ENCODE measurements at regions not wholly inside any gene's neighbourhood (a gene's known extent, or its start where the extent isn't known, plus 50 kb on each side); places are given as distances from the start of the nearest gene placed in this dataset.
"Not testable (repeated sequence)": the region's sequence is repeated elsewhere in the genome, so short reads cannot be mapped to it uniquely, and the experiment has no call there.

DNA sequence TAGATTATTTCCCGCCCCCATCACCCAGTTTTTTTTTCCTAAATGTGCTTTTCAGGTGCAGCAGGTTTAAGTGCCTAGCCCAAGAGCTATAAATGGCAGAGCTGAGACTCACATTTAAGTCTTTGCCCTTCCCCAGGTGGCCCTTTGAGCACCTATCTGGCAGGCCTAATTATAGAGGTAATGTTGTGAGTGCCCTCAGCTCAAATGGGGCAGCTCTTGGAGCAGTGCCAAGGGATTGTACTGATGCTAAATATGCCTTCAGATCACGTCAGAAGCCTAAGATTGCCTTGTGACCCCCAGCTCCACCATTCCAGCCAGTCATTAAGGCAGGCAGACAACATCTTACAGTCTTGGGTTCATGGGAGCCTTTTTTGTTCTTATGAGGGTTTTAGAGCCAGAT lies 159.5 kb downstream of the RPLP1 start:
- DNase-seq (ENCODE audit: low read depth): no peak
- H3K4me3 ChIP-seq (ENCODE audit: low read depth, low read length): no peak overlapping the region

DNA sequence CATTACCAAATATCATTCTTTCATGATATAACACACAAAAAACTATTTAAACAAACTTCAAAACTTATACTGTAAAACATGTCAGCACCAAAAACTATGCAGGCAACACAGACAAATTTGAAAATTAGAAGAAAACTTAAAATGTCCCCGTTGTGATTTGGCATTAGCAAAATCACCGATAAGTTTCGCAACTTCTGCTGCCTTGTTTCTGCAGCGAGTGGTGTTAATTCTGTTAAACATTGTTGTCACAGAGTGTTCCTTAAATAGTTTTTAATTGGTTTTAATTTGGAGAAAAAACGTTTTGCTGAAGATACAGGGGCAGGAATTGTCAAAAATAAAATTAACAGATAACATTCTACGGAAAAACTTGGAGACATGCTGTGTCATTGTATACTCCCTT lies 160.6 kb downstream of the RPLP1 start:
- no peak for DNase-seq (ENCODE audit: low read depth)
- H3K4me3 ChIP-seq (ENCODE audit: low read depth, low read length): no peak overlapping the region

DNA sequence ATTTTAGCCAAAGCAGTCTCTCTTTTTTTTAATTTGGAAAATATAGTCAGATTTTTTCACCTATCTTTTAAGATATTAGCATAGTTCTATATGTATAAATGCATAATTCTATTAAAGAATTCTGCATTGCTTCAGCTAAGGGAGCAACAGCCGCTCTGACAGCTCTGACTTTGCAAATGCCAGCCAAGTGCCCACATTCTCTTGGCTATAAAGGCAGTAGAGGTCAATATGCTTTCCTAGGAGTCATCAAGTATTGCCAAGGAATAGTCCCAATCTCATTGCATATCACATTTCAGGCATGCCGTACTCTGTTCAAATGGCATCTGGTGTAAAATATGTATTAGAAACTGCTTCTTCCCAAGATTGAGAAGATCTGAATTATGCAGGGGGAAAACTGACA lies 161.4 kb downstream of the RPLP1 start:
- no peak for DNase-seq (ENCODE audit: low read depth)
- no peak overlapping the region for H3K4me3 ChIP-seq (ENCODE audit: low read depth, low read length)

DNA sequence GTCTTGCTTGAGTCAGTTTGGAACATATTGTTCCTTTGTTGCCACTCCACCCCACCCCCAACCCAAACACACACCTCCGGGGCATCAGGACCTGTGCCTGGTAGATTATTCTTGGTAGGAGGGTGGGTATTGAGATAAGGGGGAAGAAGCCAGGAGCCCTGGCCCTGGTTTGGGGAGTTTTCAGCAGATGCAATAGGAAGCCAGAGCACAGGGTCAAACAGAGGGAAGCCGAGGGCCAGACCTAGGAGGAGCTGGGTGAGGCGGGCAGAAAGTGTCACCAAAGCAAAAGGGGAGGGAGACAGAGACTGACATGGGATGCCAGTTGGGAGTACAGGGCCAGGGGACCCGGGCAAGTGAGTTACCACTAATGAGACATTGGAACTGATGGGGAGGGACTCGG lies 163.1 kb downstream of the RPLP1 start:
- no peak for DNase-seq (ENCODE audit: low read depth)
- no peak overlapping the region for H3K4me3 ChIP-seq (ENCODE audit: low read depth, low read length)

DNA sequence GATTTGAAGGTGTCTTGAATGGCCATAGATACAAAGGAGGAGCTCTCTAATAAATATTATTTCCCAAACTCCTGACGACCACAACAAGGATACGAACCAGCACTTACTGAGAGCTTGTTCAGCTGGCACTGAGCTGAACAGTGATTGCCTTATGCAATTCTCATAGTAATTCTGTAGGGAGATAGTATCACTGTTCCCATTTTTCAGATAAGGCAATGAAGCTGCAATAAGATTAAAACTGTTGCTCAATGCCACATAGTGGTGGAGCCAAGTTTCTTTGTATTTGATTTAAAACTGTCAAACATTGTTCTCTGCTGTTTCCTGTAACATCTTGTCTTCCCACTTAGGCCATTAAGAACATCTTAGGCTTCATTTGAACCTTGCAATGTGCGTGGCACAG lies 163.9 kb downstream of the RPLP1 start:
- no peak for DNase-seq (ENCODE audit: low read depth)
- no peak overlapping the region for H3K4me3 ChIP-seq (ENCODE audit: low read depth, low read length)

DNA sequence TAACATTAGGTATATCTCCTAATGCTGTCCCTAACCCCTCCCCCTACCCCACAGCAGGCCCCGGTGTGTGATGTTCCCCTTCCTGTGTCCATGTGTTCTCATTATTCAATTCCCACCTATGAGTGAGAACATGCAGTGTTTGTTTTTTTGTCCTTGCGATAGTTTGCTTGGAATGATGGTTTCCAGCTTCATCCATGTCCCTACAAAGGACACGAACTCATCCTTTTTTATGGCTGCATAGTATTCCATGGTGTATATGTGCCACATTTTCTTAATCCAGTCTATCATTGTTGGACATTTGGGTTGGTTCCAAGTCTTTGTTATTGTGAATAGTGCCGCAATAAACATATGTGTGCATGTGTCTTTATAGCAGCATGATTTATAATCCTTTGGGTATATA lies 164.5 kb downstream of the RPLP1 start:
- DNase-seq (ENCODE audit: low read depth); H3K4me3 ChIP-seq (ENCODE audit: low read depth, low read length): not testable (repeated sequence)

DNA sequence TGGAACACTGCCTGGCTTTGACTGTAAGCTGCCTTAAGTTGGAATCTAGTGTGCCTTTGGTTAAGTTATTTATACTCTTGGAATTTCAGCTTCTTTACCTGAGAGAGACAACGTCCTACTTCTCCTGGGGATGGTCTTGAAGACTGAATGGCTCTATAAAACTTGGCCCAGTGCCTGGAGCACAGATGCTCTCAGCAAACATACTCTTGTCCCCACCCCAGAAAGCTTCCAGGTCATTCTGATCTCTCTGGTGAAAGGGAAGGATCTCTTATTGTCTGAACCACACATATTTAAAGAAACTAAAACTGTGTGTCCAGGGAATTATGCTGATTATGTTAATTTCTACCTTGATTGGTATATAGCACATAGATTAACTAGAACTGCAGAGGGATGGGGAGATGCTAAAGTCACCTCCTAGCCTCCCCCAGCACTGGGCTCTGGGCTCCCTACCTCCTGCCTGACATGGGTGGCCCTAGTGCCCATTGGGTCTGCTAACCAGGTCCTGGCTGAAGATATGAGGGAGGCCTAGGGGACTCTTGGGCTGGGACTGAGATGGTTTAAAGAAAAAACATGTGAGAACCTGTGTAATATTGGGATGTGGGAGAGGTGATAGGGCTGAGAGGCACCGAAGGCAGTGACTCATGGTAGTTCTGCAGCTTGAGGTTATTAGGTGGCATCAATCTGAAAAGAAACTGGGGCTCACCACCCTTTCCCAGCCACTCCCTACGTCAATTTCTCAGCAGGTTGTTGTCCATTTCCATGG lies 171.0 kb downstream of the RPLP1 start:
- no peak overlapping the region for H3K4me3 ChIP-seq (ENCODE audit: low read depth, low read length)
- DNase-seq (ENCODE audit: low read depth): no peak

DNA sequence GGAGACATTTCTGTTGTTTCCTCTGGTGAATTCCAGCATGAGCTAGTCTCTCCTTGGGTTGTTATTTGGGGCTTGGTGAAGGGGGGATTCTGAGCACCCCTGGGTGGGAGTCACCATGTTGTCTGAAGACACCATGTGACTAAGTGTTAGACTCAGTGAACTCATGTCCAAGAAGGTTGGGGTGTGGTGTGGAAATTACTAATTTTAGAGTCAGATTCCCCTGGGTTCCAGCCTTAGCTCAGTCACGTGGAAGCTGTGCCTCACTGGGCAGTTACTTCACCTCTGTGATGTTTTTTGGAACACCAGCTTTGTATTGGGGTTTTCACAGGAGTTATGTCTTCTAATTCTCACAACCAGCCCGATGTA lies 171.5 kb downstream of the RPLP1 start:
- no peak overlapping the region for H3K4me3 ChIP-seq (ENCODE audit: low read depth, low read length)
- DNase-seq (ENCODE audit: low read depth): no peak

DNA sequence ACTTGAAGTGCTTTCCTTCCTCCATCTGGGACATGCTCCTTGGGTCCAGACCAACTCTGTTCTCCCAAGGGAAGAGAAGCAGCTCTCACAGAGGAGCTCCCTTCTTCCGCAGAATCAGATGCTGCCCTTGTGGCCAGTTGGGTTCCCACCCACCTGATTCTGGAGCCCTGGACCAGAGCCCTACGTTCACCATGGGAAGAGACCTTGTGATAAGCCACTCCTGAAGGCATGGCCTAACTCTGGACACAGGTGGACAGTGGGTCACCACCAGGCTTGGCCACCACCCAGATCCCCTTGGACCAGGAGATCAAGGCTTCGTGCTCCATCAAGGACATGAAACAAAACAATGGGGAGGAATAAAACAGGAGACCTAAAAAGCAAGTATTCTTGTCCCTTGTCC lies 172.2 kb downstream of the RPLP1 start:
- no peak for DNase-seq (ENCODE audit: low read depth)
- H3K4me3 ChIP-seq (ENCODE audit: low read depth, low read length): no peak overlapping the region

DNA sequence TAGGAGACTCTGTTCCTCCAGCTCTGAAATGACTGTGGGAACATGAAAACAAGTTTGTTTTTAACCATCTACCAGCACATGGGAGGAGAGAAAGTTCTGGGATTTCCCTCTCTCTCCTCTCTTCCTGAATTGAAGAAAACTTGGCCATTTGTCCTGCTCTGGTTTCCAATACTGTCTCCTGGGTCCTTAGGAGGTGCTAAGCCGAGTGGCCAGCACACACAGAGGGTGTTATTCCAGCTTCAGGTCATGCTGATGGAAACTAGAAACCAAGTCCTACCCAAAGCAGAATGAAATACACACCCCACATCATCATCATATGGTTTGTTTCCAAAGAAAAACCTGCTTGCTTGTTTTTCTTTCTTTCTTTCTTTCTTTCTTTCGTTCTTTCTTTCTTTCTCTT lies 172.7 kb downstream of the RPLP1 start:
- no peak overlapping the region for H3K4me3 ChIP-seq (ENCODE audit: low read depth, low read length)
- DNase-seq (ENCODE audit: low read depth): no peak

DNA sequence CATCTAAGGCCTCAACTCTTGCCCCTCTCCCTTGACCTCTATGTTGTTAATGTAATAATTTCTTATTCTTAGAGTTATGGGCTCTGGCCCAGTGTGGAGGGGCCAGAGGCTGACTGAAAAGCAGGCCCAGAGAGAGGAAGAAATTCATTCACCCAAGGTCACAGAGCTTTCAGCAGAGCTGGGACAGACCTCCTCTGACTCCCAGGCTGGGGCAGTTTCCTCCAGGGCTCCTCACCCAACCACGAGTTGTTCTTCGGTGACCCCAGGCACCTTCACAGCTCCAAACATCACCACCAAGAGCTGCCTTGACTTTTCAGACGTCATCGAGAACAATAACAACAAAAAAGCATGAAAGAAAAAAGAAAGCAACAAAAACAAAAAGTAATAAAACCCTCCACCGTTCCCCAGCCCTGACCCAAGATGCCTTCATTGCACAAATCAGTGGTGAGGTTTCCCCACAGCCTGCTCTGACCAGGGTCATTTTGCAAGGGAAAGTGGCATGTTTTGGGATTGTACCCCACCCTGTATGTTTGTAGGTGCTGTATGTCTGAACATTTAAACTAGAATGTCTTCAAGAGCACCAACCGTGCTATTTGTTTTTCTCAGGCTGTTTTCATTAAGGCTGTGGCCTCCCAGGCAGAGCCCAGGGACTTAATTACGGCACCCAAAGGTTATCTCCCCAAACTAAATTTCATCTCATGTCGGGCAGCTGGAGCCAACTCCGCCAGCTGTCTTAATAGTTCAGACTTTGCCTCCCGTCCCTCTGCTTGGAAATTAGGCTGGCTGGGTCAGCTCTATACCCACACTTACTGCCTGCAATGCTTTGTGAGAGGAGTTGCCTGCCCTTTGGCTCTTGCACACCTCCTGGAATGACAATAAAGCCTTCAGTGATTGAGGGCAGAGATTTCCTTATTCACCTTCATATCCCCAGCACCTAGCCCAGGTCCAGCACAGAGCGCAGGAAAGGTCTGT lies 173.8 kb downstream of the RPLP1 start:
- H3K4me3 ChIP-seq (ENCODE audit: low read depth, low read length): no peak overlapping the region
- no peak for DNase-seq (ENCODE audit: low read depth)

DNA sequence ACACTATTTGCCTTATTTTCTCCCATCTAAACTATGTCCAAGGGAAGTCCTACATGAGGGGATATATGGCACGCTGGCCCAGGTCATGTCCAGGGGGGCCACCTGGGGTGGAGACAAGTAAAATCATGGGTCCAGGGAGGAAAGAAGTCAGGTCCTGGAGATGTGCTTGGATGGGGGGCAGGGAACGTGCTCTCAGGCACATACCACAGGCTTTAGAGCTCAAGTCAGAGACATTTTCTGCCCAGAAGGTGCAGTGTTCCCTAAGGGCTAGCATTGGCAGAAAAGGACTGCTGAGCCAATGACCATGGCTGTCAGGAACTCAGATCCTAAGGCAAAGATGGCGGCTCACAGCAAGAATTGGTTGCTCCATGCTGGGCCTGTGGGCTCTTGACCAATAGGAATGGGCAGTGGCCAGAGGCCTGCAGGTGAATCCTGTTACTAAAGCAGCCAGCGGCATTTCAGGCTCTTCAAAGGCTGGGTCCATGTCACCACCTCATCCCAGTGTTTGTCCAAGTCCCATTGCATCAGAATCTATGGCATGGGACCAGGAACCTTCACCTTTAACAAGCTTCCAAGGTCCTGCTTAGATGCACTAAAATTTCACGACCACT lies 175.0 kb downstream of the RPLP1 start:
- no peak for DNase-seq (ENCODE audit: low read depth)
- H3K4me3 ChIP-seq (ENCODE audit: low read depth, low read length): no peak overlapping the region

DNA sequence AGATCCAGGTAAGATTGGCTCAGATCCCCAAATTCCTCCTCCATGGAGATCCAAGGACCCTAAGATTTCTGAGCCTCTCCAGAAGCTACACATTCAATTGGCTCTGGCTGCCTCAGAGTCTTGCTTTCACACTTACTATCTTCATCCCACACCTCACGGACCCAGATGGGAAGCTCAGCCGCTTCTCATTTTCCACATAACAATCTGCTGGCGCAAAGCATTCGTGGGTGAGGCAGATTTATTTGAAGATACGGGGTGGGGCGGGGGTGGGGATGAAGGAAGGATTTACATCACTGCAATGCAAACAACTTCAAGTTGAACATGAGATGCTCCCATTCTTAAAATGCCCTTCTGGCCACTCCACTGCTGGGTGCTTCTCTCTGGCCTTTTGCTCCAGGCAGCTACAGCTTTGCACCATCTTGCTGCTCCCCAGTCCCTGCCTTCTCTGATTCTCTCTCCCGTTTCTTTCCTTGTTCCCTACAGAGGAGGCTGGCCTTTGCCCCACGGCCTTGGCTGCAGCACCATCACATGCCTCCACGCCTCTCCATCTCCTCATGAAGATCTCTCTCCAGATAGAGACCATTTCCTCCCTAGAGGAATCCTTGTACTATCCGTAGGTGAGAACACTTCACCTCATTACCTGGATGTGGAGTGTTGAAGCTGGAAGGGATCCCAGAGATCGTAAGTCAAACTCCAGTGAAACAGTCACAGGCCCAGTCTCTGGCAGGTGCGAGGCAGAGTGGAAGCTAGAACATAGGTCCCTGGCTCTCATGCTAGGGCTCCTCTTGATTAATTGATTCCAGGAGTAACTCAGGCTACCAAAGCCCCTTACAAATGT lies 175.9 kb downstream of the RPLP1 start:
- no peak overlapping the region for H3K4me3 ChIP-seq (ENCODE audit: low read depth, low read length)
- no peak for DNase-seq (ENCODE audit: low read depth)

DNA sequence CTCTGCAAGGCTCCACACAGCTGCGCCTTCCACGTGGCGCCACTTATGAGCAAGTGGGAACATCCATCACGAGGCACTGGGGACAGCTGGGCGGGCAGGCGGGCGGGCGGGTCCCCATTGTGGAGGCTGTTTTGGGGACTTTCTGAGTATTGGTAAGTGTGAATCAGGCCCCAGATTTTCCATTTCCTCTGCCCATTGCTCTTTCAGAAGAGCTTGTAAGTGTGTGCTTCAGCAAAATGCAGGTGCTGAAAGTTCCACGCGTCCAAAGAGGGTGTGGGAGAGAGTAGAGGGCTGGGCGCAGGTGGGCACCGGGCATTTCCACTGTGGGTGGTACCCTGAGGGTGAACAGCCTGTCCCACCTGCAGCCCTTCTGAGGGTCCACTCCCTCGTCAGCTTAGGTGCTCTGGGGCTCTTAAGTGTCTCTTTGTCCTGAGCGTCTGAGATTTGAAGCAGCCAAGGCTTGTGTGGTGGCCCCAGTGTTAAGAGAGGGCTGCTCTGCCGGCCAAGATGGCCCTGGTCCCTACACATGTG lies 177.1 kb downstream of the RPLP1 start:
- no peak overlapping the region for H3K4me3 ChIP-seq (ENCODE audit: low read depth, low read length)
- no peak for DNase-seq (ENCODE audit: low read depth)

DNA sequence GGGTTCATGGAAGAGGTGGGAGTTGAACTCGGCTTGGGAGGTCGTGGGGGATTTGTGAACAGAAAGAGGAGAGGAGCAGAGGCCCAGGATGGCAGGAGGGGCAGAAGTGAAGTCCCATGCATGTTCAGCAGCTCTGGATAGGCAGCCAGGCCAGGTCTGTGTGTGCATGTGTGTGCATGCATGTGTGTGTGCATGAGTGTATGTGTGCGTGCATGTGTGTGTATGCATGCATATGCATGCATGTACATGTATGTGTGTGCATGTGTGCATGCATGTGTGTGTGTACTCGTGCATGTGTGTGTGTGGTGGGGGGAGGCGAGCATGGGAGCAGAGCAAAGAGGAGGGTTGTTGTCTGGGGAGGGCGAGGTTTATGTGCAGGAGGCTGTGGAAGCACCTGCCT lies 178.4 kb downstream of the RPLP1 start:
- no peak for DNase-seq (ENCODE audit: low read depth)
- no peak overlapping the region for H3K4me3 ChIP-seq (ENCODE audit: low read depth, low read length)

DNA sequence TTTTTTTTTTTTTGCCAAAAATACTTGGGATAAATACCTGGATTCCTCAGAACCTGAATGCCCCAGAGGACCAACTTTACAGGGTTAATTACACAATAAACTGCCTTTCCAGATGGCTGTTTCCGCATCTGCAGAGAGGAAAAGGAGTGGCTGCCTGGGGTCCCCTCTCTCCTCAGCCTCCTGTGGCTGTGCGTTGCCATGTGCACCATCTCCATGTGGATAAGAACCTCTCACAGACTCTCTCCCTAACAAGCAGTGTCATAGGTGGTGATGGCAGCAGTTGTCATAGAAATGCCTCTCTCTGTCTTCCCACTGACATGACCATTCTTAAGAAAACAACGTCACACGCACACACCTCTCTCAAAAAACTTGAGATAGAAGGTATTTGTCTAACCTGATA lies 179.4 kb downstream of the RPLP1 start:
- no peak overlapping the region for H3K4me3 ChIP-seq (ENCODE audit: low read depth, low read length)
- no peak for DNase-seq (ENCODE audit: low read depth)

DNA sequence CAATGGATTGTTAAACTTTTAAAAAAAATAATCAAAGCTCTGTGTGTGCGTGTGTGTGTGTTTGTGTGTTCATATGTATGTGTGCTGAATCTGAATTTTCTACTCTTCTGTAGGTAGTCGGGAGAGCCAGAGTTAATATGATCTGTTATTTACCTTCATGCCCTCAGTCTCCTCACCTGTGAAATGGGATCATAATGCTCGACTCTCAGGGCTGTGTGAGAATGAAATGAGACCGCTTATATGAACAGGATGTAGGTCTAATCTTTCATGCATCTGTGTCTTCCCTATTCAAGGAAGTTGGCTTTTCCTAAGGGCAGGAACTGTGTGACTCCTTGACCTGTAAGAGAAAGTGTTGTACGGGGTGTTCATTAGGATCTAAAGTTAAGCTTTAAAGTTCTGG lies 182.2 kb downstream of the RPLP1 start:
- no peak for DNase-seq (ENCODE audit: low read depth)

DNA sequence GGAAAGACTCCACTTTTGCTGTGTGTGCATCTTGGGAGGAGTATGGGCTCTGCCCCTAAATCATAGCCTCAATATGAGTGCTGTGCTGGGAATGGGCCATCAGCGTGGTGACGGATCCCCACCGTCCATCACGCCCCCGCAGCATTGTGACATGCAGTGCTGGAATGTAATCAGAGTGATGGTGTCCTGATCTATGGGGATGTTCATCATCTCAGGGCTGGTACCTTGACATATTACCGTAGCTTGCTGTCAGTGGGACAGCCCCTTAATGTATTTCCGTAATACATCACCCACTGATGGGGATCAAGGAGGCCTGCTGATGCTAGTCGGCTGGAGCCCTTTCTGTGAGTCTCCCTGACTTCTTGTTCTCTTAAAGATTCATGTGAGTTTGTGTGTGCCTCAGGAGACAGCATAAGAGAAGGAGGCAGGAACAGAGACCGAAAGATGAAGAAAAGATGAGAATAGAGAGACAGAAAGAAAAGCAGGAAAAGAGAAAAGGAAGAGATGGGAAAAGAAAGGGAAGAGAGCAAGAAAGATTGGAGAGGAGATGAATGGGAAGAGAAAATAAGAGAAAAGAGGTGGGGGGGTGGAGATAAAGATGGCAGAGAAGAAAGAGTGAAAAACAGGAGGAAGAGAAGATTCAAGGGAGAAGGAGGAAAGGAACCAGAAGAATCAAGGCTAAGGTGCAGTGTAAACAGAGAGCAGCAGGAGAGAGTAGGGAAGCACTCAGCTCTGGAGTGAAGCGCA lies 183.7 kb downstream of the RPLP1 start:
- DNase-seq (ENCODE audit: low read depth): no peak
- no peak overlapping the region for H3K4me3 ChIP-seq (ENCODE audit: low read depth, low read length)

More for the DNA sequence above, 182.2 kb downstream of the RPLP1 start:
- H3K4me3 ChIP-seq (ENCODE audit: low read depth, low read length): no peak overlapping the region

DNA sequence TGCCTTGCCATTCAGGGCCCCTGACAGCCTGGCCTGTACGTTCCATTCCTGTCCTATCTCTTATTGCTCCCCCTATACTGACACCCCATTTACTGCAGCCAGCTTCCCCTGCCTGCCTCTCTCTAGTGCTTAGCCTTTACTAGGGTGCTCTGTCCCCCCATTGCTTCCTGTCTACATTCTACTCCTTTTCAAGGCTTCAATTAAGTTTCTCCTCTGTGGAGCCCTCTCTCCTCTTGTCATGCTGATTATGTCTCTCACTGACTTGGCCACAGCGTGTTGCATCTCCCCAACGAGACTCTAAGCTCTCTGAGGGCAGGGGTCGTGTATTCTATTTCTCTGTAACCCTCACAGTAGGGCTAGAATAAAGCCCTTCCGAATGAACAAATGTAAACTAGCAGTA lies 185.2 kb downstream of the RPLP1 start:
- no peak for DNase-seq (ENCODE audit: low read depth)

More for the DNA sequence above, 185.2 kb downstream of the RPLP1 start:
- no peak overlapping the region for H3K4me3 ChIP-seq (ENCODE audit: low read depth, low read length)
